Fibroblast of lung (primary cell): ENCODE measurements at regions not wholly inside any gene's neighbourhood (a gene's known extent, or its start where the extent isn't known, plus 50 kb on each side); places are given as distances from the start of the nearest gene placed in this dataset.

Experiments
- EZH2 ChIP-seq: IDR thresholded peaks from 2 replicates; pipeline ENCODE4 v1.5.1; 2012; ENCODE audit warnings: low read length, control low read depth, mild to moderate bottlenecking; ENCODE audit errors: missing control alignments
- TF ChIP-seq, protein P1 (sequence below), 2 donors: IDR thresholded peaks in 1 of 2; conservative IDR thresholded peaks in 1 of 2; 1 replicate in 1 of 2; 2 replicates in 1 of 2; pipeline ENCODE4 v1.5.1; 2011 to 2012; ENCODE audit warnings: low read length in 2 of 2, control low read depth in 1 of 2, inconsistent platforms in 1 of 2, low read depth in 1 of 2, mild to moderate bottlenecking in 1 of 2

DNA sequence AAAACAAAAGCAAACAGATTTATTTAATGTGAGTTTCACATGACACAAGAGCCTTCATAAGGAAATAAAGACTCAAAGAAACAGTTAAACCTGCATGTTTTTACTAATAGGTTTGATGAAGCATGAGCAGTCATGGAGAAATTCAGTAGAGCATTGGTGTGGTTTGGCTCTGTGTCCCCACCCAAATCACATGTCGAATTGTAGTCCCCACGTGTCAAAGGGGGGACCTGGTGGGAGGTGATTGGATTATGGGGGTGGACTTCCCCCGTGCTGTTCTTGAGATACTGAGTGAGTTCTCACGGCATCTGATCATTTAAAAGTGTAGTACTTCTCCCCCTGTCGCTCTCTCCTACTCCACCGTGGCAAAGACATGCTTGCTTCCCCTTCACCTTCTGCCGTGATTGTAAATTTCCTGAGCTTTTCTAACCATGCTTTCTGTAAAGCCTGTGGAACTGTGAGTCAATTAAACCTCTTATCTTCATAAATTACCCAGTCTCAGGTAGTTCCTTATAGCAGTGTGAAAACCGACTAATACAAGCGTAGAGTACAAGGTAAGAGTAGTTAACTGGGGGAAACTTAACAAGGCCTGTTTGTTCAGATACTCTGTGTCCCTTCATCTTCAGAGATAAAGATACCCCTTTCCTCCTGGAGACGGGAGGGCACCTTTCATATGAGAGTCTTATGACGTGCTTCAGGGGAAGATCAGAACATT, 354.8 kb downstream of the SIPA1L2 start:
- TF ChIP-seq, protein P1, sequence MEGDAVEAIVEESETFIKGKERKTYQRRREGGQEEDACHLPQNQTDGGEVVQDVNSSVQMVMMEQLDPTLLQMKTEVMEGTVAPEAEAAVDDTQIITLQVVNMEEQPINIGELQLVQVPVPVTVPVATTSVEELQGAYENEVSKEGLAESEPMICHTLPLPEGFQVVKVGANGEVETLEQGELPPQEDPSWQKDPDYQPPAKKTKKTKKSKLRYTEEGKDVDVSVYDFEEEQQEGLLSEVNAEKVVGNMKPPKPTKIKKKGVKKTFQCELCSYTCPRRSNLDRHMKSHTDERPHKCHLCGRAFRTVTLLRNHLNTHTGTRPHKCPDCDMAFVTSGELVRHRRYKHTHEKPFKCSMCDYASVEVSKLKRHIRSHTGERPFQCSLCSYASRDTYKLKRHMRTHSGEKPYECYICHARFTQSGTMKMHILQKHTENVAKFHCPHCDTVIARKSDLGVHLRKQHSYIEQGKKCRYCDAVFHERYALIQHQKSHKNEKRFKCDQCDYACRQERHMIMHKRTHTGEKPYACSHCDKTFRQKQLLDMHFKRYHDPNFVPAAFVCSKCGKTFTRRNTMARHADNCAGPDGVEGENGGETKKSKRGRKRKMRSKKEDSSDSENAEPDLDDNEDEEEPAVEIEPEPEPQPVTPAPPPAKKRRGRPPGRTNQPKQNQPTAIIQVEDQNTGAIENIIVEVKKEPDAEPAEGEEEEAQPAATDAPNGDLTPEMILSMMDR (conservative IDR thresholded peaks at IDR 0.05 in 1 of 2, IDR thresholded peaks at IDR 0.05 in 1 of 2; ENCODE audit: low read depth in 1 of 2, low read length in 2 of 2) = no peak
- no peak for TF ChIP-seq EZH2
